HL-60 (cell line): ENCODE measurements at regions not wholly inside any gene's neighbourhood (a gene's known extent, or its start where the extent isn't known, plus 50 kb on each side); places are given as distances from the start of the nearest gene placed in this dataset.

Source experiments
- CTCF ChIP-seq: IDR thresholded peaks from one replicate; pipeline ENCODE4 v1.5.1; 2011; ENCODE audit warnings: low read length, control low read depth, inconsistent platforms; ENCODE audit not compliant: insufficient read depth
- GABPA ChIP-seq: IDR thresholded peaks from 2 replicates; pipeline ENCODE4 v1.6.1; 2012; ENCODE audit warnings: low read depth
- POLR2AphosphoS5 ChIP-seq: IDR thresholded peaks from 2 replicates; pipeline ENCODE4 v1.6.1; 2012; ENCODE audit warnings: low read depth
- REST ChIP-seq: IDR thresholded peaks from 2 replicates; pipeline ENCODE4 v1.6.1; 2012; ENCODE audit warnings: low read depth; ENCODE audit not compliant: insufficient replicate concordance

GRCh38 chr20:52071136-52071535, 120.4 kb downstream of the ZFP64 start:
- TF ChIP-seq CTCF (no peak), REST (no peak), POLR2AphosphoS5 (no peak), GABPA (no peak)
